GM12878 (cell line): ENCODE measurements at regions not wholly inside any gene's neighbourhood (a gene's known extent, or its start where the extent isn't known, plus 50 kb on each side); places are given as distances from the start of the nearest gene placed in this dataset.

Experiments
- ATAC-seq: fragments of 200-7000 bp; cut with Tn5 transposase; 3 replicates; pipeline ENCODE4 v1.9.1; 2020; ENCODE audit warnings: mild to moderate bottlenecking, moderate library complexity
- BruUV-seq: library from RNA; stranded (reverse); fragments of 400-500 nt; replicated peaks from 2 replicates; lab custom pipeline; 2021; lab: Mats Ljungman, UMichigan
- CTCF ChIA-PET: fragments of 300-600 bp; sonication (Branson Sonifier 250); formaldehyde crosslinking; extraction: SDS; loops from one replicate; lab custom pipeline; 2021; ENCODE audit warnings: inconsistent platforms; lab: Yijun Ruan, JAX
- POLR2A ChIA-PET: fragments of 350-600 bp; formaldehyde crosslinking; extraction: SDS; loops from one replicate; lab custom pipeline; 2021; ENCODE audit warnings: inconsistent platforms; lab: Charles Lee
- RAD21 ChIA-PET: fragments of 300-600 bp; sonication (Branson Sonifier 250); formaldehyde crosslinking; loops from one replicate; lab custom pipeline; 2023; ENCODE audit warnings: antibody characterized with exemption; ENCODE audit not compliant: unreplicated experiment; lab: Charles Lee
- SMC1A ChIA-PET: fragments of 300-600 bp; sonication (Branson Sonifier 250); formaldehyde crosslinking; loops from one replicate; lab custom pipeline; 2023; ENCODE audit not compliant: unreplicated experiment, uncharacterized antibody; lab: Charles Lee
- DNase-seq: peaks from one replicate; pipeline ENCODE4 v3.0.0-alpha.2; 2011; ENCODE audit warnings: low read depth, low spot score
- FAIRE-seq: peaks from 3 replicates; lab custom pipeline; 2011; peaks lifted over from hg19 to GRCh38; lab: Jason Lieb, UNC
- H2AFZ ChIP-seq: 2 replicates; pipeline ENCODE4 v1.6.0; 2011; ENCODE audit warnings: low read depth, low read length, control low read depth; ENCODE audit not compliant: control insufficient read depth
- H3K27ac ChIP-seq: 2 replicates; pipeline ENCODE4 v1.5.1; 2011; ENCODE audit warnings: control low read depth; ENCODE audit not compliant: control insufficient read depth, insufficient read depth
- H3K27me3 ChIP-seq, 2 experiments: replicated peaks in 1 of 2; 2 replicates each; pipeline versions ENCODE4 v1.6.0 to v1.6.1; 2011; ENCODE audit warnings: low read length in 1 of 2; ENCODE audit not compliant: control insufficient read depth in 2 of 2, insufficient read depth in 2 of 2
- H3K36me3 ChIP-seq, 2 experiments: 2 replicates each; pipeline ENCODE4 v1.5.1; 2011; ENCODE audit warnings: low read length in 1 of 2; ENCODE audit not compliant: control insufficient read depth in 2 of 2, insufficient read depth in 2 of 2
- H3K4me1 ChIP-seq: 2 replicates; pipeline ENCODE4 v1.6.1; 2011; ENCODE audit warnings: mild to moderate bottlenecking, low read length, moderate library complexity, mixed read lengths; ENCODE audit not compliant: control insufficient read depth, insufficient read depth
- H3K4me2 ChIP-seq: 2 replicates; pipeline ENCODE4 v1.6.0; 2011; ENCODE audit warnings: control low read depth; ENCODE audit not compliant: control insufficient read depth, insufficient read depth
- H3K4me3 ChIP-seq: fragments of 200-600 bp; sonication (generic); 2 replicates; pipeline ENCODE4 v1.5.1; 2016
- H3K79me2 ChIP-seq: 2 replicates; pipeline ENCODE4 v1.6.0; 2011; ENCODE audit warnings: low read length; ENCODE audit not compliant: control insufficient read depth, insufficient read depth
- H3K9ac ChIP-seq: 2 replicates; pipeline ENCODE4 v1.8.0; 2011; ENCODE audit warnings: low read length, control low read depth, mixed read lengths; ENCODE audit not compliant: control insufficient read depth, insufficient read depth
- H3K9me3 ChIP-seq: replicated peaks from 3 replicates; pipeline ENCODE4 v1.5.1; 2011; ENCODE audit warnings: mild to moderate bottlenecking, low read length; ENCODE audit not compliant: control insufficient read depth, insufficient read depth
- H4K20me1 ChIP-seq: 2 replicates; pipeline ENCODE4 v1.6.0; 2011; ENCODE audit not compliant: control insufficient read depth, insufficient read depth
- BACH1 ChIP-seq: fragments of 450-650 bp; IDR thresholded peaks from 2 replicates; pipeline ENCODE4 v1.6.1; 2017; ENCODE audit warnings: mild to moderate bottlenecking, borderline replicate concordance
- CREM ChIP-seq: IDR thresholded peaks from 2 replicates; pipeline ENCODE4 v1.6.1; 2014; ENCODE audit warnings: antibody characterized with exemption, low read depth
- EGR1 ChIP-seq, 2 experiments: IDR thresholded peaks; 1 replicate in 1 of 2; 2 replicates in 1 of 2; pipeline ENCODE4 v1.6.1; 2011 to 2012; ENCODE audit warnings: low read depth in 2 of 2, low read length in 2 of 2, borderline replicate concordance in 1 of 2, mild to moderate bottlenecking in 1 of 2, moderate library complexity in 1 of 2
- IKZF2 ChIP-seq, 2 experiments: fragments of 450-650 bp; IDR thresholded peaks; 2 replicates each; pipeline ENCODE4 v1.6.1; 2017; ENCODE audit warnings: mild to moderate bottlenecking in 2 of 2, moderate library complexity in 2 of 2
- LARP7 ChIP-seq: fragments of 450-650 bp; IDR thresholded peaks from 2 replicates; pipeline ENCODE4 v1.6.1; 2017; ENCODE audit warnings: mild to moderate bottlenecking
- MEF2B ChIP-seq: fragments of 450-650 bp; IDR thresholded peaks from 2 replicates; pipeline ENCODE4 v1.6.1; 2018; ENCODE audit warnings: mild to moderate bottlenecking, moderate library complexity; ENCODE audit not compliant: partially characterized antibody, poor library complexity, severe bottlenecking
- NFXL1 ChIP-seq: fragments of 450-650 bp; IDR thresholded peaks from 2 replicates; pipeline ENCODE4 v1.6.1; 2017; ENCODE audit warnings: antibody characterized with exemption, mild to moderate bottlenecking, borderline replicate concordance
- POLR2A ChIP-seq: IDR thresholded peaks from 2 replicates; pipeline ENCODE4 v1.6.1; 2011; ENCODE audit warnings: low read depth, mild to moderate bottlenecking, low read length
- SP1 ChIP-seq: IDR thresholded peaks from one replicate; pipeline ENCODE4 v1.6.1; 2011; ENCODE audit warnings: low read depth, low read length
- YBX1 ChIP-seq: fragments of 450-650 bp; IDR thresholded peaks from 2 replicates; pipeline ENCODE4 v1.6.1; 2016; ENCODE audit warnings: antibody characterized with exemption
- YY1 ChIP-seq: IDR thresholded peaks from 2 replicates; pipeline ENCODE4 v1.6.1; 2011; ENCODE audit warnings: low read depth, mild to moderate bottlenecking, low read length
- ZNF384 ChIP-seq: IDR thresholded peaks from 2 replicates; pipeline ENCODE4 v1.6.1; 2012; ENCODE audit warnings: low read depth, mild to moderate bottlenecking, low read length, improper control_type of control experiment, borderline replicate concordance
- WGBS: methylation state at CpG from one replicate; pipeline ENCODE4 v1.1.6; 2016; ENCODE audit warnings: low lambda C conversion rate; ENCODE audit not compliant: insufficient replicate concordance, insufficient coverage; ENCODE audit errors: missing lambda C conversion rate; 5-methylcytosine and 5-hydroxymethylcytosine counted together
- in situ Hi-C: fragments of 300-500 bp; cut with MboI; formaldehyde crosslinking; loops from 9 replicates; pipeline ENCODE4 v1.14.3; 2018; ENCODE audit warnings: mixed read lengths
- intact Hi-C: fragments of 100-400 bp; cut with micrococcal nuclease; formaldehyde crosslinking; loops from one replicate; pipeline ENCODE4 v1.14.2; 2022; ENCODE audit not compliant: unreplicated experiment
- TF ChIP-seq, protein P1 (sequence below): fragments of 450-650 bp; IDR thresholded peaks from 2 replicates; pipeline ENCODE4 v1.6.1; 2017; ENCODE audit warnings: borderline replicate concordance

DNA sequence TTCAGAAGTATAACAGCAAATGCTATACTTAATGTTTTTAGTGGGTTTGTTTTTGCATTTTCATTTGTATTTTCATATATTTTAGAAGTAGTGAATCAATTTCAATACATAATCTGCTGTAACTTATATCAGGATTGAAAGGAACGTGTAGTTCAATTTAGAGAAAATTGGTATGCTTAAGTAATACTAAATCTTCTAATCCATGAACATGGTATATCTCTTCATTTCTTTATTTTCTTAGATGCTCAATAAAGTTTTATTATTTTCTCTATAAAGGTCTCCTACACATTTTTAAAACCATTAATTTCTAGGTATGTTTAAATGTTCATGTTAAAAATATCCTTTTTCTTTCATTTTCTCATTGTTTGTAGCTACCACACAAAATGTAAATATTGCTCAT, 85.1 kb downstream of the STMND1 start:
- H3K79me2 ChIP-seq, result no peaks in the 10 kb centered on the region
- no peaks in the 10 kb centered on the region for H3K36me3 ChIP-seq
- intact Hi-C loops (no loop called here), in situ Hi-C loops (no loop called here)
- BruUV-seq, result no TSS peak
- H3K9ac ChIP-seq, result no peak overlapping the region
- ChIA-PET POLR2A (no interaction called here), SMC1A (no interaction called here), RAD21 (no interaction called here), CTCF (interaction anchor here (0.7 kb wide), 1 partner anchor 173 kb away, joined by 3 read pairs; no protein-coding TSS in a partner anchor)
- TF ChIP-seq, protein P1, sequence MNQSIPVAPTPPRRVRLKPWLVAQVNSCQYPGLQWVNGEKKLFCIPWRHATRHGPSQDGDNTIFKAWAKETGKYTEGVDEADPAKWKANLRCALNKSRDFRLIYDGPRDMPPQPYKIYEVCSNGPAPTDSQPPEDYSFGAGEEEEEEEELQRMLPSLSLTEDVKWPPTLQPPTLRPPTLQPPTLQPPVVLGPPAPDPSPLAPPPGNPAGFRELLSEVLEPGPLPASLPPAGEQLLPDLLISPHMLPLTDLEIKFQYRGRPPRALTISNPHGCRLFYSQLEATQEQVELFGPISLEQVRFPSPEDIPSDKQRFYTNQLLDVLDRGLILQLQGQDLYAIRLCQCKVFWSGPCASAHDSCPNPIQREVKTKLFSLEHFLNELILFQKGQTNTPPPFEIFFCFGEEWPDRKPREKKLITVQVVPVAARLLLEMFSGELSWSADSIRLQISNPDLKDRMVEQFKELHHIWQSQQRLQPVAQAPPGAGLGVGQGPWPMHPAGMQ, result no peak
- DNase-seq (no peak), ATAC-seq (no peak), FAIRE-seq (no peak)
- H3K9me3 ChIP-seq, result no peaks in the 10 kb centered on the region
- 0% methylated on average over 1 of the region's 1 CpG for WGBS
- no peak overlapping the region for H3K4me2 ChIP-seq
- H3K4me1 ChIP-seq, result no peaks in the 10 kb centered on the region
- no peaks in the 10 kb centered on the region for H3K27me3 ChIP-seq
- H3K27ac ChIP-seq, result no peak overlapping the region
- H2AFZ ChIP-seq, result no peak overlapping the region
- H4K20me1 ChIP-seq, result no peaks in the 10 kb centered on the region
- H3K4me3 ChIP-seq, result no peak overlapping the region

DNA sequence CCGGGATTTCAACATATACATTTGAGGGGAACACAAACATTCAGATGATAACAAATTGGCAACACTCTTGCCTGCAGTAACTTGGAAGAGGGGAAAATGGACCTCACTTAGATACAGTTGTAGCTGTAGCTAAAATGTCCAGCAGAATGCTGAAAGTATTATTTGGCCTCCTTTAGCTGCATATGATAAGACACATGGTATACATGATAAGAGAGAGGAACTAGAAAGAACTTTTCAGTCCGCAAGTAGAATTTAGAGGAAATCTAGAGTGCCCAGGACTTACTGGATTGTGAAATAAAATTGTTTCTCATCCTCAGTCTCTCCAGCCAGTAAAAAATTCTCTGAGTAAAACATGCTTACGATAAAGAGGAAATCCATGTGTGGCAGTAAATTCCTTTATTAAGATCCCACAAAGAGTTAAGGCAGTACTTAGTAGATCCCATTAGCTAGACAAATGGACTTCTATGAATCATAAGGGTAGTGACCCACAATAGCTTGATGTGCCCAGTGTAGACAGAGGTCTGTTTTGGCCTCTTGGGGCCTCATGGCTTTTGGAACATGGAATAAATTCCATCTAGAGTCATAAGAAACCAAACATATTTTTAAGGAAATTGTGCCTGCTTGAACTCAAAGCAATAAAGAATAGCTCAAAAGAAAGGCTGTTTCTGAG, 87.9 kb upstream of the RBM24 start:
- WGBS, result 23% methylated on average over 3 of the region's 3 CpGs
- ChIA-PET POLR2A (no interaction called here), CTCF (interaction anchor here (0.8 to 1.1 kb wide), 2 partner anchors 20 to 319 kb away, joined by 3 to 4 read pairs; no protein-coding TSS in a partner anchor), RAD21 (no interaction called here), SMC1A (interaction anchor here (1.4 kb wide), 1 partner anchor 8 kb away, joined by 3 read pairs; no protein-coding TSS in a partner anchor)
- no peak overlapping the region for H3K9ac ChIP-seq
- H3K27ac ChIP-seq, result no peak overlapping the region
- H3K79me2 ChIP-seq, result no peaks in the 10 kb centered on the region
- no peak overlapping the region for H3K4me3 ChIP-seq
- no peaks in the 10 kb centered on the region for H3K4me1 ChIP-seq
- H3K4me2 ChIP-seq, result no peak overlapping the region
- no peak overlapping the region for H2AFZ ChIP-seq
- no peaks in the 10 kb centered on the region for H4K20me1 ChIP-seq
- BruUV-seq, result no TSS peak
- ATAC-seq (no peak), FAIRE-seq (no peak), DNase-seq (no peak)
- no peaks in the 10 kb centered on the region for H3K36me3 ChIP-seq
- H3K27me3 ChIP-seq, result no peaks in the 10 kb centered on the region
- H3K9me3 ChIP-seq, result no peaks in the 10 kb centered on the region
- TF ChIP-seq YY1 (no peak), POLR2A (no peak), BACH1 (no peak), LARP7 (no peak), CREM (no peak), SP1 (no peak), EGR1 (IDR thresholded peaks at IDR 0.05; ENCODE audit: borderline replicate concordance in 1 of 2, low read depth in 2 of 2, low read length in 2 of 2) (no peak), ZNF384 (no peak), NFXL1 (no peak), YBX1 (no peak), MEF2B (no peak), IKZF2 (IDR thresholded peaks at IDR 0.05) (no peak)
- in situ Hi-C loops (no loop called here), intact Hi-C loops (no loop called here)
